HG03045 (cell line): ENCODE measurements at regions not wholly inside any gene's neighbourhood (a gene's known extent, or its start where the extent isn't known, plus 50 kb on each side); places are given as distances from the start of the nearest gene placed in this dataset.

Experiments used
- ATAC-seq: cut with Tn5 transposase; IDR thresholded peaks from one replicate; pipeline ENCODE4 v1.9.1; 2021; ENCODE audit warnings: mild to moderate bottlenecking, moderate library complexity; ENCODE audit not compliant: unreplicated experiment

DNA sequence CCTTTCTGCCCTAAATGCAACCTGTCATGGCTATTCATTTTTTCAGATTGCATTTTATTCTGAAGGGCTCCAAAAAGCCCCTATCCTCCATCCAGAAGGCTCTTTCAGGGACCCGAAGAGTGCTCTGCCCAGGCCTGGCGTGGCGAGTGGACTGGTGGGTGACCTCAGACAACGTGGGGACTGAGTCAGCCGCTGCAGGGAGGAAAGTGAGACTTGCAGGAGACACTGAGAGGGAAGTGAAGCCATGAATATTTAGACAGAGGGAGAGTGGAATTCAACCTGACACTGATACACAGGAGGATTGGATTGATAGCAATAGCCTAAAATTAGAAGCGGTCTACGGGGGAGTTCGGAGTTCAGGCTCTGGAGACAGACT lies 63.6 kb upstream of the SIX2 start:
- no peak for ATAC-seq

GRCh38 chr2:45072064-45072861 lies 63.0 kb upstream of the SIX2 start:
- ATAC-seq, result no peak

DNA sequence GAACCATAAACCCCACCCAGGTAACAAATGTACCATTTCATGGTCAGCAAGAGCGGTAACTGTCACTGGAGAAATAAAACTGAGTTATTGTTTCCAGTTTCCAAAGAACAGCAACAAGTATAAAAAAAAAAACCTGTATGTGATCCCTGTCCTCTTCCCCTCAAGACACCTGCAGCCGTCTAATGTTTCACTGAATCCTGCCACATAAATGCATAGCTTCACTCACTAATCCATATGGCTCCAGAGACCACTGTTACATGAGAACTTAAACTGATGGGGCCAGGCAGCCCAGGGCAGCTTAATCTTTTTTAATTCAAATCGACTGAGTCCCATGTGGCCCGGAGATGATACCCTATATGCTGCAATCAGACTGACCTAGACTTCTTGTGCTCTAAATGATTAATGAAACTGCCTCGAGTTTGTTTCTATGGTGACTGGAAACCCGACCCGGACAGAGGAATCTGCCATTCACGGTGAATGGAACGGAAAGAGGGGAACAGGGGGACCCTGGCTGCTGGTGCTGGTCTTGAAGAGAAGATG lies 60.9 kb upstream of the SIX2 start:
- no peak for ATAC-seq

GRCh38 chr2:45069684-45070083 lies 60.4 kb upstream of the SIX2 start:
- no peak for ATAC-seq

GRCh38 chr2:45068571-45069140 lies 59.4 kb upstream of the SIX2 start:
- ATAC-seq, result no peak

DNA sequence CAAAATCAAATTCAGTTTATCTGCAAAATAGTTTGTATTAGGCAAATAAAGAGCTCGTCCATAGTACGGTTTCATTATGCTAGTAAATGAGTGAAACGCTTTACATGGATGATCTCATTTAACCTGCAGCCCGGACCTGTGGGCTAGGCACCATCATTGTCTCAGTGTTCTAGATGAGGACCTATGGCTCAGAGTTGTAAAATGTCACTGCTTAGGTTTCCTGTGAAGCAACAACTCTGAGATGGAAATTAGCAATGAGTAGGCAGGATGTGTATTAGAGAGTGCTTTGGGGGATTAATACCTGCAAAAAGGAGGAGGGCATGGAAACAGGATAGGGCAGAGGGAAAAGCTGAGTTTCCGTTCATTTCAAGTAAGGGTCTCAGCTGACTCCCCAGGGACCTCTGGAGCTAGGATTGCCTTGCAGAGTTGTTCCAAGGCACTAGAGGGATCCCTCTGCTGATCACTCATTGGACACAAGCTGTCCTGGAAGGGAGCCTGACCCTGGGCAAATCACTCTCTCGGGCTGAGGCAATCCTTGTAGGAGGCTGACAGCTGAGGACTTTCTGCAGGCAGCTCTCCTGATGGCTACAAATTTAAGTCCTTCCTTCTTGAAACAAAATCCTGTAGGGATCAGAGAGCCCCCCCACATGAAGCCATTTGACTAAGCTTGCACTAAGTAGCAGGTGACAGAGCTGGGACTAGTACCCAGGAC lies 58.8 kb upstream of the SIX2 start:
- ATAC-seq, result no peak
